Endodermal cell (in vitro differentiated cells): ENCODE measurements at regions not wholly inside any gene's neighbourhood (a gene's known extent, or its start where the extent isn't known, plus 50 kb on each side); places are given as distances from the start of the nearest gene placed in this dataset.
A peak's percentile ranks its signal among the peaks of the same experiment; 100 is the strongest.

Experiments
- DNase-seq: peaks from one replicate; pipeline ENCODE4 v3.0.0-alpha.2; 2017
- H3K27ac ChIP-seq: 2 replicates; pipeline ENCODE4 v1.5.1; 2013; ENCODE audit warnings: mild to moderate bottlenecking, low read depth, low read length, moderate library complexity
- H3K27me3 ChIP-seq: 2 replicates; pipeline ENCODE4 v1.6.1; 2013; ENCODE audit warnings: mild to moderate bottlenecking, low read length, moderate library complexity; ENCODE audit not compliant: insufficient read depth, control insufficient read depth, poor library complexity, severe bottlenecking
- H3K36me3 ChIP-seq: 2 replicates; pipeline ENCODE4 v1.7.0; 2013; ENCODE audit warnings: mild to moderate bottlenecking, low read length, moderate library complexity; ENCODE audit not compliant: control insufficient read depth, insufficient read depth
- H3K4me1 ChIP-seq: one replicate; pipeline ENCODE4 v1.7.0; 2013; ENCODE audit warnings: low read length; ENCODE audit not compliant: control insufficient read depth, insufficient read depth
- H3K4me3 ChIP-seq: 2 replicates; pipeline ENCODE4 v1.5.1; 2013; ENCODE audit warnings: mild to moderate bottlenecking, low read length, moderate library complexity
- H3K9ac ChIP-seq: 2 replicates; pipeline ENCODE4 v1.6.1; 2013; ENCODE audit warnings: mild to moderate bottlenecking, low read length, moderate library complexity; ENCODE audit not compliant: poor library complexity, severe bottlenecking; ENCODE audit errors: extremely low read depth
- H3K9me3 ChIP-seq: 2 replicates; pipeline ENCODE4 v1.6.1; 2013; ENCODE audit warnings: mild to moderate bottlenecking, low read length, moderate library complexity; ENCODE audit not compliant: control insufficient read depth
- H3K27ac Mint-ChIP-seq: 2 replicates; pipeline ENCODE4 v1.8.0; 2020; ENCODE audit warnings: mixed read lengths
- H3K27me3 Mint-ChIP-seq: 2 replicates; pipeline ENCODE4 v1.8.0; 2021; ENCODE audit warnings: mild to moderate bottlenecking, mixed read lengths; ENCODE audit not compliant: insufficient read depth
- H3K36me3 Mint-ChIP-seq: 2 replicates; pipeline ENCODE4 v1.8.0; 2020; ENCODE audit warnings: low read depth, mixed read lengths
- H3K4me1 Mint-ChIP-seq: 2 replicates; pipeline ENCODE4 v1.8.0; 2020; ENCODE audit warnings: mixed read lengths
- H3K4me3 Mint-ChIP-seq: 2 replicates; pipeline ENCODE4 v1.8.0; 2020; ENCODE audit warnings: mild to moderate bottlenecking, moderate library complexity, mixed read lengths
- H3K9me3 Mint-ChIP-seq: 2 replicates; pipeline ENCODE4 v1.8.0; 2020; ENCODE audit warnings: mild to moderate bottlenecking, mixed read lengths
- WGBS, 2 experiments: methylation state at CpG; one replicate each; pipeline versions ENCODE4 v1.1.5 to v1.1.7; 2013; ENCODE audit warnings: missing lambda C conversion rate in 2 of 2, mixed read lengths in 1 of 2; ENCODE audit not compliant: insufficient coverage in 1 of 2, insufficient read length in 1 of 2; 5-methylcytosine and 5-hydroxymethylcytosine counted together
- TF ChIP-seq, protein P1 (sequence below): fragments of 200-600 bp; sonication (generic); conservative IDR thresholded peaks from 2 replicates; pipeline ENCODE4 v1.5.0; 2021; ENCODE audit warnings: antibody characterized with exemption, mild to moderate bottlenecking

DNA sequence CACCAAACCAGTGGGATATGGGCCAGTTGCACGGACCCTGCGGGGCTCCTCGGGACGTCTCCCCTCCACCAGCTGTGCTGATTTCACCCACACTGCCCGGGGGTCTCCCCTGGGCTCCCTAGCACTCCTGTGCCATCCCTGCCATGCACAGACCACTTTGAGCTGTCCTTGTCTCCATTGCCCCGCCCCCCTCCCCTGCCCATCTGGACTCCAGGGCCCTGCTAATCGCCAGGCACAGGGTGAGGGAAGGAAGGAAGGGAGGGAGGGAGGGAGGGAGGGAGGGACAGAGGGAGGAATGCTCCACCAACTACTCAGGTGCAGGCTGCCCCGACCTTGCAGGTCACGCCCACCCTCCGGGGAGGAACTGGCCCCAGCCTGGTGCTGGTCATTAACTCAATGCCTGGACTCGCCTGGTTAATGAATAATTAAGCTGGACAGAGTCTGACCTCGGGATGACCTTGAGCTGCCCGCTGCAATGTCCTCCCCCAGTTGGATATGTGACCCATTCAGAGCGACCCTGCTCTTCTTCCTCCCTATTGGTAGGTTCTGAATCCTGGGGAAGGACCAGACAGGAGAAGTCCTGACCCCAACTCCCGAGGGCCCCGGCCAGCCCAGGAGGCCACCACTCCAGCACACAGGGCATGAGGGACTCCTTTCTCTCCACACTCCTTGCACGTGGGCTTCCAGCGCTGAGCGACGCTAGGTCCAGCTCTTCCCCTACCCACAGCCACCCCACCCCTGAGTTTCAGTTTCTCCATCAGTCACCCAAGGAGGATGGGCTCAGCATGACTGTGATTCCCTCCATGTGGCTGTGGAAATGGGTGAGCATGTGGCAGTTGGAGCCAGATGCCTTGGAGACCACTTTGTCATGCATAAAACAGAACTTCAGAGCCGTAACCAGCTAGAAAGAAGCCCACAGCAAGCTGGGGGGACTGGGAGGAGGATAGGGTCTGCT, 62.1 kb downstream of the C9orf50 start:
- Histone ChIP-seq H3K9ac (no peak overlapping the region), H3K27ac (peak overlapping the region; percentile 98), H3K4me3 (no peak overlapping the region), H3K36me3 (no peaks in the 10 kb centered on the region), H3K27me3 (no peaks in the 10 kb centered on the region), H3K9me3 (no peaks in the 10 kb centered on the region), H3K4me1 (peaks cover 27% of the 10 kb centered on the region)
- H3K27ac Mint-ChIP-seq: peak overlapping the region; percentile 96
- no peaks in the 10 kb centered on the region for H3K36me3 Mint-ChIP-seq
- H3K4me1 Mint-ChIP-seq: peaks cover 54% of the 10 kb centered on the region
- peak; percentile 91 for DNase-seq
- 44 to 54% methylated on average over 8 to 19 of the region's 21 CpGs for WGBS, 2 experiments
- no peaks in the 10 kb centered on the region for H3K27me3 Mint-ChIP-seq
- no peaks in the 10 kb centered on the region for H3K9me3 Mint-ChIP-seq
- TF ChIP-seq, protein P1, sequence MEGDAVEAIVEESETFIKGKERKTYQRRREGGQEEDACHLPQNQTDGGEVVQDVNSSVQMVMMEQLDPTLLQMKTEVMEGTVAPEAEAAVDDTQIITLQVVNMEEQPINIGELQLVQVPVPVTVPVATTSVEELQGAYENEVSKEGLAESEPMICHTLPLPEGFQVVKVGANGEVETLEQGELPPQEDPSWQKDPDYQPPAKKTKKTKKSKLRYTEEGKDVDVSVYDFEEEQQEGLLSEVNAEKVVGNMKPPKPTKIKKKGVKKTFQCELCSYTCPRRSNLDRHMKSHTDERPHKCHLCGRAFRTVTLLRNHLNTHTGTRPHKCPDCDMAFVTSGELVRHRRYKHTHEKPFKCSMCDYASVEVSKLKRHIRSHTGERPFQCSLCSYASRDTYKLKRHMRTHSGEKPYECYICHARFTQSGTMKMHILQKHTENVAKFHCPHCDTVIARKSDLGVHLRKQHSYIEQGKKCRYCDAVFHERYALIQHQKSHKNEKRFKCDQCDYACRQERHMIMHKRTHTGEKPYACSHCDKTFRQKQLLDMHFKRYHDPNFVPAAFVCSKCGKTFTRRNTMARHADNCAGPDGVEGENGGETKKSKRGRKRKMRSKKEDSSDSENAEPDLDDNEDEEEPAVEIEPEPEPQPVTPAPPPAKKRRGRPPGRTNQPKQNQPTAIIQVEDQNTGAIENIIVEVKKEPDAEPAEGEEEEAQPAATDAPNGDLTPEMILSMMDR: peak; percentile 3
- H3K4me3 Mint-ChIP-seq: peak overlapping the region; percentile 24

DNA sequence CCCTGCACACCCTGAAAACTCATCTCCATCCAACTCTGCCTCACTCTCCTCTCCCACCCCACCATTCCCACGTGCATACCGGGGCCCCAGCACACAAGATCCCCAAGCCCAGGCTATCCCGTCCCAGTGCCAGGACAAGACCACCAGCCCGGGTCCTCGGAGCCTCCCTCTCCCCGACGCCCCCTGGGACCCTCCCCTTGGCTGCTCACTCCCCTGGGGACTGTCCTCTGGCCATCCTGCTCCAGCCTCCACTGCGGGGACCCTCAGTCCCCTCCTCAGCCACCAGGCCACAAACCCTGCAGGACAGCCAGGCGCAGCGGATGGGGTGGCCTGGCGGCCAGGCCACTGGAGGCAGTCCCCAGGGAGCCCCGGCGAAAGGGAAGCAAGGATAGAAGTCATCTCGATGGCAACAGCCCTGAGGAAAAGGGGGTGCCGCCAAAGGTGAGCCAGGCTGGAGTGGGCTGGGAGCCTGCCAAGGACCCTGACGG, 62.8 kb downstream of the C9orf50 start:
- Histone ChIP-seq H3K4me1 (peaks cover 27% of the 10 kb centered on the region), H3K27ac (peak overlapping the region; percentile 98), H3K9me3 (no peaks in the 10 kb centered on the region), H3K36me3 (no peaks in the 10 kb centered on the region), H3K27me3 (no peaks in the 10 kb centered on the region), H3K4me3 (no peak overlapping the region), H3K9ac (peak overlapping the region; percentile 4)
- TF ChIP-seq, protein P1: peak; percentile 31
- WGBS, 2 experiments: 31 to 56% methylated on average over 4 to 16 of the region's 16 CpGs
- Mint-ChIP-seq H3K9me3 (no peaks in the 10 kb centered on the region), H3K4me3 (peak overlapping the region; percentile 55), H3K27me3 (no peaks in the 10 kb centered on the region), H3K27ac (peak overlapping the region; percentile 96), H3K36me3 (no peaks in the 10 kb centered on the region), H3K4me1 (peaks cover 54% of the 10 kb centered on the region)
- peak; percentile 75 for DNase-seq

DNA sequence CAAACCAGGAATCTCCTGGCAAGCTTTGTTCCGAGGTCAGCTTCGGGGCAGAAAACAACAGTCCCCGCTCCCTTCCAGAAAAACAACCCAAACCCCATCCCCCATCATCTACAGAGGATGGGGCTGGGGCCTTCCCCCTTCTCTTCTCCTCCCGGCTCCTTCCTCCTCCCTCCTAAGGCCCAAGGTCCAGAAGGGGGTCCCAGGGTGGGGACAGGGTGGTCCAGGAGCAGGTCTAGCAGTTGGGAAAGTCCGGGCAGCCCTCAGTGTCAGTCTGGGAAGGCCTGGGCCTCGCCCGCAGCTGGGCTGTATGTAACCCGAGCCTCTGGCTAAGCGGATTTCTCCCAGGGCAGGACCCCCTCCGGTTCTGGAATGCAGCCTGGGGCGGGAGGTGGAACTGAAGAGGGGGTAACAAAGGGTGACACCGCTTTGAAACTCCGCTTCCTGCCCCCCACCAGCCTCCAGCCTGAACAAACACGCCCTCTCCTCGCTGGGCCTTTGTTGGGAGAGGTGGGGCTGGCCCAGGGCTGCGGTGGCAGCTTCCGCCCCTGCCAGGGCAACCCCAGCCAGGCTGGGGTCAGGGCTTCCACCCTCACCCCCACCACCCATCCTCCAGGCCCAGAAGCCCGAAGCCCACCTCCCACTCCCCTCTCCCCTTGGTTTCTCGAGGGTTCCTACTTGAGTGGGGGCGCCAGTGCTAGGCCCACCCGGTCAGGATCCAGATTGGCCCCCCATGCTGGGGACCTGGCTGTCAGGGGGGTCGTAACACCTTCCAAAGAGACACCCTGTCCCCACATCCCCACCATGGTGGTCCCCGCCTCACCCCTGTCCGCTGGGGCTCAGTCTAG, 63.5 kb downstream of the C9orf50 start:
- H3K4me3 ChIP-seq: peak overlapping the region; percentile 67

More for the DNA sequence above, 63.5 kb downstream of the C9orf50 start:
- no peaks in the 10 kb centered on the region for H3K36me3 Mint-ChIP-seq
- Histone ChIP-seq H3K27me3 (no peaks in the 10 kb centered on the region), H3K9me3 (no peaks in the 10 kb centered on the region), H3K27ac (peak overlapping the region; percentile 98), H3K4me1 (peaks cover 27% of the 10 kb centered on the region), H3K36me3 (no peaks in the 10 kb centered on the region), H3K9ac (peak overlapping the region; percentile 66)
- 8 to 30% methylated on average over 7 to 24 of the region's 24 CpGs for WGBS, 2 experiments
- no peaks in the 10 kb centered on the region for H3K9me3 Mint-ChIP-seq
- no peaks in the 10 kb centered on the region for H3K27me3 Mint-ChIP-seq
- DNase-seq: peak; percentile 99
- TF ChIP-seq, protein P1: no peak
- H3K4me1 Mint-ChIP-seq: peaks cover 49% of the 10 kb centered on the region
- peak overlapping the region; percentile 55 for H3K4me3 Mint-ChIP-seq
- H3K27ac Mint-ChIP-seq: peak overlapping the region; percentile 96
